CD8-positive, alpha-beta memory T cell (primary cell): ENCODE measurements at regions not wholly inside any gene's neighbourhood (a gene's known extent, or its start where the extent isn't known, plus 50 kb on each side); places are given as distances from the start of the nearest gene placed in this dataset.

ENCODE experiments used
- CTCF ChIA-PET: fragments of 350-600 bp; sonication (Branson Sonifier 250); formaldehyde crosslinking; loops from one replicate; lab custom pipeline; 2021; ENCODE audit warnings: antibody characterized with exemption; lab: Charles Lee
- POLR2A ChIA-PET: fragments of 350-600 bp; sonication (Branson Sonifier 250); formaldehyde crosslinking; loops from one replicate; lab custom pipeline; 2021; ENCODE audit warnings: antibody characterized with exemption; lab: Charles Lee
- DNase-seq, 5 donors: peaks; one replicate each; pipeline versions ENCODE4 v3.0.0 to v3.0.0-alpha.2; 2020 to 2022; ENCODE audit warnings: mixed read lengths in 1 of 5
- H3K27ac ChIP-seq: one replicate; pipeline ENCODE4 v1.7.0; 2013; ENCODE audit warnings: low read depth, mild to moderate bottlenecking, low read length, moderate library complexity
- H3K27me3 ChIP-seq: 2 replicates; pipeline ENCODE4 v1.7.0; 2013; ENCODE audit warnings: low read length, mild to moderate bottlenecking; ENCODE audit not compliant: insufficient read depth, poor library complexity, severe bottlenecking
- H3K36me3 ChIP-seq: 2 replicates; pipeline ENCODE4 v1.7.0; 2013; ENCODE audit warnings: mild to moderate bottlenecking, low read length, moderate library complexity; ENCODE audit not compliant: insufficient read depth
- H3K4me1 ChIP-seq: 2 replicates; pipeline ENCODE4 v1.7.0; 2013; ENCODE audit warnings: mild to moderate bottlenecking, low read length, moderate library complexity; ENCODE audit not compliant: insufficient read depth
- H3K4me3 ChIP-seq: 2 replicates; pipeline ENCODE4 v1.7.0; 2013; ENCODE audit warnings: mild to moderate bottlenecking, low read length
- H3K9me3 ChIP-seq: 2 replicates; pipeline ENCODE4 v1.7.0; 2013; ENCODE audit warnings: mild to moderate bottlenecking, low read length
- H3K27ac Mint-ChIP-seq, 8 donors: one replicate each; pipeline ENCODE4 v1.8.0; 2020 to 2021; ENCODE audit warnings: mixed read lengths in 8 of 8, mild to moderate bottlenecking in 6 of 8, inconsistent platforms in 3 of 8, moderate library complexity in 3 of 8
- H3K27me3 Mint-ChIP-seq, 2 donors: one replicate each; pipeline ENCODE4 v1.8.0; 2020 to 2021; ENCODE audit warnings: mixed read lengths in 2 of 2, mild to moderate bottlenecking in 1 of 2, moderate library complexity in 1 of 2
- H3K36me3 Mint-ChIP-seq, 3 donors: one replicate each; pipeline ENCODE4 v1.8.0; 2020 to 2021; ENCODE audit warnings: mixed read lengths in 3 of 3, inconsistent platforms in 1 of 3, mild to moderate bottlenecking in 1 of 3
- H3K4me1 Mint-ChIP-seq, 3 donors: one replicate each; pipeline ENCODE4 v1.8.0; 2020 to 2021; ENCODE audit warnings: mixed read lengths in 3 of 3, inconsistent platforms in 1 of 3, mild to moderate bottlenecking in 1 of 3
- H3K4me3 Mint-ChIP-seq, 7 donors: one replicate each; pipeline ENCODE4 v1.8.0; 2020 to 2021; ENCODE audit warnings: mixed read lengths in 7 of 7, mild to moderate bottlenecking in 6 of 7, moderate library complexity in 4 of 7, inconsistent platforms in 2 of 7
- H3K9me3 Mint-ChIP-seq, 5 donors: one replicate each; pipeline ENCODE4 v1.8.0; 2020 to 2022; ENCODE audit warnings: mixed read lengths in 5 of 5, mild to moderate bottlenecking in 3 of 5, moderate library complexity in 2 of 5, inconsistent platforms in 1 of 5

DNA sequence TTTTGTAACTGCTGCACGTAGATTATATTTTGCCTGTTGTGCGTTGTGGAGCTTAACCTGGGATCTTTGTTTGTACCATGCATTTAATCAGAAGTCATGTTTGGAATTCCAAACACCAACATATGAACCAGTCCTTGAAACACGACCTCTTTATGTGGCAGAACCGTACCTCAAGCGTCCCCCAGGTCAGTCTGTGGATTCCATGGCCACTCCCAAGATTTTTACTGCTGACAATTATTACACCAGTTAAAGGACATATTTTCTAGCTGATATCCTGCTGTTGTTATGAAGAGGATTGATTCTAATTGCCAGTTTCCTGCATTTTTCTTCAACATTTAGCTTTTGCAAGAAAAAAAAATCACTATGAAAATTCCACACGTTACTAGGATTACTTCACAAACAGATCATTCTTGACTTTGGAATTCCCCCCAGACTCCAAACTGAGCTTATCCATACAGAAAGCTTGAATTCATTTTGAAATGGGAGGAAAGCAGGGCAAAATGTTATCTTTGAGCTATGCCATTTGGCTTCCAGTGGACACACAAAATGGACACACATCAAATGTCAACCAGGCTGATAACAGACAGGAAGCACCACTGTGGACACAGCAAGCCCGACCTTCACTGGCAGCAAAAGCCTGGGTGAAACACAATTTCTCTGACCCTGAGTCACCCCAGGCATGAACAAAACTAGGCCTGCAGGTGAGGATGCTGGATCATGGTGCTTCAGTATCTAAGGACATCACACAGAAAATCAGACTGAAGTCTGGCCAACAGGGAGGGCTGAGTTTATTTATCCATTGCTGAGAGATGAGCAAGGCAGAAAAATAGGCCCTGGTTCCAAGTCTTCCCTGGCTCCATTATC, 542.9 kb upstream of the JAG1 start:
- H3K4me1 Mint-ChIP-seq, result no peaks in the 10 kb centered on the region
- ChIA-PET POLR2A (no interaction called here), CTCF (no interaction called here)

DNA sequence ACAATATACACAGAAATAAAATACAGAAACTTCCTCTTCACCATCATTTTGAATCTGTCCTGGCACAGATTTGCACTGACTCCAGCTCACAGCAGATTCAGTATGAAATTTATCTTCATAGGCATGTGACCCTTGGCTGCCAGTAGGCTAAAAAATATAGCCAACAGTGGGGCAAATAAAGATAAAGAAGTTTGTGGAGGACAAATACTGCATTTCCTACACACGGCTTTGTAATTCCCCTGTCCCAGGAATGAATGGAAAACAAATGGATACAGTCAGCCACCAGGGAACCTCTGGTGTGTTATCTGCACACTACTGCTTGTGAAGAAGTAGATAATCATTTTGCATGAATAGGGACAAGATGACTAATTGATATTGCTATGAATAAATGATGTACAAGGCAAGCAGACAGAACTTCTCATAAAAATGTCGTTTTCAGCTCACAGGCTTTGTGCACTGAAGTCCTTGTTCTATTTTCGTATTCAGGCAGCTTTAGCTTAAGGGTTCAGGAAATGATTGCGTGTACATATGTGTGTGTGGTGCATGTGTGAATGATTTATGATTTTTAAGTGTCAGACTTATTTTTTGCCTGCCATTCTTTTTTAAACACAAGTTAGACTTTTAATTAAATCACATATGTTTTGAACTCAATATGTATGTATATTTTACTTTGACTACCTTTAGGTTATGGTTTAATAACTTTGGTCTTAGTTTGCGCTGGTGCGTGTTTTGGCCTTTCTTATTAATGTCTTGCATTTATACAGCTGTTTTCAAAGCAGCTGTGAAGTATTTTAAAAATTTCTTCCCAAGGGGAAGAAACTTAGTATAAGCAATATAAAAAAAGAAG, 543.8 kb upstream of the JAG1 start:
- Histone ChIP-seq H3K4me1 (no peaks in the 10 kb centered on the region), H3K27ac (no peak overlapping the region), H3K4me3 (no peak overlapping the region), H3K27me3 (no peaks in the 10 kb centered on the region), H3K36me3 (no peaks in the 10 kb centered on the region), H3K9me3 (no peaks in the 10 kb centered on the region)
- DNase-seq, result no peak
- H3K27ac Mint-ChIP-seq, result no peak overlapping the region
- POLR2A ChIA-PET, result no interaction called here
- H3K4me3 Mint-ChIP-seq, result no peak overlapping the region
- H3K36me3 Mint-ChIP-seq, result no peaks in the 10 kb centered on the region
- H3K27me3 Mint-ChIP-seq, result peaks cover 0 to 3% of the 10 kb centered on the region in 2 donors
- CTCF ChIA-PET, result no interaction called here
- H3K9me3 Mint-ChIP-seq, result peaks cover 0 to 3% (median 0%) of the 10 kb centered on the region in 5 donors
- H3K4me1 Mint-ChIP-seq, result no peaks in the 10 kb centered on the region

More for the DNA sequence above, 542.9 kb upstream of the JAG1 start:
- H3K4me3 Mint-ChIP-seq, result no peak overlapping the region
- Histone ChIP-seq H3K27ac (no peak overlapping the region), H3K9me3 (no peaks in the 10 kb centered on the region), H3K27me3 (no peaks in the 10 kb centered on the region), H3K36me3 (no peaks in the 10 kb centered on the region), H3K4me1 (no peaks in the 10 kb centered on the region), H3K4me3 (no peak overlapping the region)
- peaks cover 0 to 3% (median 0%) of the 10 kb centered on the region in 5 donors for H3K9me3 Mint-ChIP-seq
- DNase-seq, result no peak
- H3K27me3 Mint-ChIP-seq, result peaks cover 0 to 1% of the 10 kb centered on the region in 2 donors
- H3K36me3 Mint-ChIP-seq, result no peaks in the 10 kb centered on the region
- H3K27ac Mint-ChIP-seq, result no peak overlapping the region

DNA sequence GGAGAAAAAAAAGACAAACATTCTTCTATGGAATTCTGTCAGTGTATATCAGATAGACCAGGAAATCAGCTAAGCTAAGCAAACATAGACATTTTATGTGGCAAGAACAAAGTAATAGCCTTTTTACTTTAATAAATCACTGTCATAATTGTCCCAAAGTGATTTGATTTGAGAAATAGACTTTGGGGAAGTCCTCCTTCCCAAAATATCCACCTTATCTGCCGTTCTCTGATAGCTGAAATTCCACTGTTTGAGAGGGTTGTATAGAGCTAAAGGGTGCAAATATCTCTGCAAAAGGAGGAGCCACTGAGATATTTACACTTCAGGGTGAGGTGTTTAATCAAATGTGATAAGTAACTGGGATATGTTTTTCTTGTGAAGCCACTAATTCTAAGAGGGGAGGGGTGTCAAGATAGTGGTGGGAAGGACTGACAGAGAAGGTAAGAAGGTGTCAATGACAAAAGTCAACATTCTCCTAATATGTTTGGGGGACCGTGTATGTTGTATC, 544.4 kb upstream of the JAG1 start:
- Mint-ChIP-seq H3K4me3 (no peak overlapping the region), H3K9me3 (peaks cover 0 to 3% (median 0%) of the 10 kb centered on the region in 5 donors), H3K36me3 (no peaks in the 10 kb centered on the region), H3K27ac (no peak overlapping the region), H3K27me3 (peaks cover 0 to 3% of the 10 kb centered on the region in 2 donors), H3K4me1 (no peaks in the 10 kb centered on the region)
- Histone ChIP-seq H3K36me3 (no peaks in the 10 kb centered on the region), H3K27me3 (no peaks in the 10 kb centered on the region), H3K4me1 (no peaks in the 10 kb centered on the region), H3K27ac (no peak overlapping the region), H3K4me3 (no peak overlapping the region), H3K9me3 (no peaks in the 10 kb centered on the region)
- DNase-seq, result no peak
- ChIA-PET CTCF (no interaction called here), POLR2A (no interaction called here)

DNA sequence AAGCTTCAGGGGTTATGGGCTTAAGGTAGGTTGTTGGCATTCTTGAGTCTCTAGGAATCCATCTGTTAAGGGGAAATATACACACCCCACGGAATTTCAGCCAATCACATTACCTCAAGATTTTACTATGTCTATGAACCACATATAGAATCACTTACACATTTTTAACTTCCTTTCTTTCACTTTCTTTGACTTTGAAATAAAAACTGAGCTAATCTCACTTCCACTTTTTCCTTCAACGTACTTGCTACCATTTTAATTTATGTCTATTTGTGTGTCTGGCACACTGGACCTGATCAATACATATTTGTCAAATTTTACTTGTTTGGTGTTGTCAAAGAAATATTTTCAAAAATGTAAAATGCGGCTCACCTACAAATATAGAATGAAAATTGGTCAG, 545.4 kb upstream of the JAG1 start:
- Histone ChIP-seq H3K4me3 (no peak overlapping the region), H3K4me1 (no peaks in the 10 kb centered on the region), H3K27ac (no peak overlapping the region), H3K27me3 (no peaks in the 10 kb centered on the region), H3K9me3 (no peaks in the 10 kb centered on the region), H3K36me3 (no peaks in the 10 kb centered on the region)
- Mint-ChIP-seq H3K27me3 (peaks cover 0 to 3% of the 10 kb centered on the region in 2 donors), H3K4me3 (no peak overlapping the region), H3K4me1 (no peaks in the 10 kb centered on the region), H3K27ac (no peak overlapping the region), H3K9me3 (peaks cover 0 to 3% (median 0%) of the 10 kb centered on the region in 5 donors), H3K36me3 (no peaks in the 10 kb centered on the region)
- POLR2A ChIA-PET, result no interaction called here
- no peak for DNase-seq
- CTCF ChIA-PET, result no interaction called here

DNA sequence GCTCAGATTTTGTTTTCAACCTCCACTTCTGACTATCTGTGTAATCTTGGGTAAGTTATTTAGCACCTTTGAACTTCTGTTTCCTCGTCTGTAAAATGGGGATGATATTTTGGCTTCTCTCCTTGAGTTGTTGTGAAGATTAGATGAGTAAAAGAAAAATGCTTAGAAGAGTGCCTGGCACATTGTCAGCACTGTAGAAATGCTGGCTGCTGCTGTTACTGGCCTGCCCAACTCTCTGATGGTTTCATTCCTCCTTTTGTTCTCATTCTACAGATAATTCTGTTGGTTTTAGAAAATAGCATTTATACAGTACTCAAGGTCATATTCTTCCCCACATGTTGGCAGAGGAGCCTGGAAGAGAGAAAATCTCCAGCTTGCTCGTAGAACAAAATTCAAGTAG, 547.2 kb upstream of the JAG1 start:
- Histone ChIP-seq H3K4me1 (no peaks in the 10 kb centered on the region), H3K36me3 (no peaks in the 10 kb centered on the region), H3K9me3 (no peaks in the 10 kb centered on the region), H3K27me3 (no peaks in the 10 kb centered on the region), H3K27ac (no peak overlapping the region), H3K4me3 (no peak overlapping the region)
- no peak overlapping the region for H3K27ac Mint-ChIP-seq
- ChIA-PET CTCF (no interaction called here), POLR2A (no interaction called here)
- no peaks in the 10 kb centered on the region for H3K36me3 Mint-ChIP-seq
- H3K4me1 Mint-ChIP-seq, result no peaks in the 10 kb centered on the region
- H3K27me3 Mint-ChIP-seq, result peaks cover 0 to 2% of the 10 kb centered on the region in 2 donors
- peaks cover 0 to 4% (median 3%) of the 10 kb centered on the region in 5 donors for H3K9me3 Mint-ChIP-seq
- DNase-seq, result no peak
- no peak overlapping the region for H3K4me3 Mint-ChIP-seq

DNA sequence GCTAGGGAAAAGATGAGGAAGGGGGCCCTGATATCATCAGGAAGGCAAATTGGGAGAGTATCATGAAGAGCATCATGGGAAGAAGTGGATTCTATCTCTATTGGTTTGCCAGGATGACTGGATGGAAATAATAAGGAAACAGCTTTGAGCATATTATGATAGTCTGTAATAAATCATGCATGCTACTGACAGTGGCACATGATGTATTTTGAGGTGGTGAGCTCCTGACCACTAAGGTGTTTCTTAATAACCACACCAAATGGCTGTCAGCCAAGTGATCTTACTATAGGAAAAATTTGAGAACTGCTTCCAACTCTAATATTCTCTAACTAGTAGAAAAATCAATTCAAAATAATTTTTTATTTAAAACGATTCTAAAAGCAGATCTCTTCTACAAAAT, 548.4 kb upstream of the JAG1 start:
- no peak overlapping the region for H3K27ac Mint-ChIP-seq
- H3K27me3 ChIP-seq, result no peaks in the 10 kb centered on the region
- H3K27me3 Mint-ChIP-seq, result peaks cover 0 to 2% of the 10 kb centered on the region in 2 donors
- CTCF ChIA-PET, result no interaction called here
- POLR2A ChIA-PET, result no interaction called here
- no peaks in the 10 kb centered on the region for H3K4me1 ChIP-seq
- no peak overlapping the region for H3K4me3 ChIP-seq
- H3K36me3 Mint-ChIP-seq, result no peaks in the 10 kb centered on the region
- peaks cover 0 to 6% (median 3%) of the 10 kb centered on the region in 5 donors for H3K9me3 Mint-ChIP-seq
- H3K27ac ChIP-seq, result no peak overlapping the region
- no peak overlapping the region for H3K4me3 Mint-ChIP-seq
- no peaks in the 10 kb centered on the region for H3K9me3 ChIP-seq
- no peak for DNase-seq
- no peaks in the 10 kb centered on the region for H3K36me3 ChIP-seq
- H3K4me1 Mint-ChIP-seq, result no peaks in the 10 kb centered on the region

DNA sequence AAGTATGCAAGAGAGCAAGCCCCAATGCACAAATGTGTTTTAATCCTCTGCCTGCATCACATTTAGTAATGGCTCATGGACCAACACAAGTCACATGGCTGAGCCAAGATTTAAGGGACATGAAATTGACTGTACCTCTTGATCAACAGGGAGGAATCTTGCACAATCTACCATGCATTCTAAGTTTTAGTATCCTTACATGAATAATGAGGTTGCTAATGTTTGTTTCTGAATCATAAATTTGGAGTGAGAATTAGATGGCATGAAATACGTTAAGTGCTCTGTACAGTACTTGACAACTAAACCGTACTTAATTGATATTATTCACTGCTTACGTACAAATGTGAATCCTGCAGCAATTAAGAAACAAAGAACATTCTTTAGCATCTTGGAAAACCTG, 553.8 kb upstream of the JAG1 start:
- POLR2A ChIA-PET, result no interaction called here
- CTCF ChIA-PET, result no interaction called here
- Mint-ChIP-seq H3K4me1 (no peaks in the 10 kb centered on the region), H3K36me3 (no peaks in the 10 kb centered on the region), H3K27me3 (no peaks in the 10 kb centered on the region), H3K27ac (no peak overlapping the region), H3K4me3 (no peak overlapping the region), H3K9me3 (peaks cover 0 to 4% (median 0%) of the 10 kb centered on the region in 5 donors)
- no peak overlapping the region for H3K4me3 ChIP-seq
- H3K4me1 ChIP-seq, result no peaks in the 10 kb centered on the region
- H3K9me3 ChIP-seq, result no peaks in the 10 kb centered on the region
- no peaks in the 10 kb centered on the region for H3K27me3 ChIP-seq
- H3K27ac ChIP-seq, result no peak overlapping the region
- DNase-seq, result no peak
- H3K36me3 ChIP-seq, result no peaks in the 10 kb centered on the region

DNA sequence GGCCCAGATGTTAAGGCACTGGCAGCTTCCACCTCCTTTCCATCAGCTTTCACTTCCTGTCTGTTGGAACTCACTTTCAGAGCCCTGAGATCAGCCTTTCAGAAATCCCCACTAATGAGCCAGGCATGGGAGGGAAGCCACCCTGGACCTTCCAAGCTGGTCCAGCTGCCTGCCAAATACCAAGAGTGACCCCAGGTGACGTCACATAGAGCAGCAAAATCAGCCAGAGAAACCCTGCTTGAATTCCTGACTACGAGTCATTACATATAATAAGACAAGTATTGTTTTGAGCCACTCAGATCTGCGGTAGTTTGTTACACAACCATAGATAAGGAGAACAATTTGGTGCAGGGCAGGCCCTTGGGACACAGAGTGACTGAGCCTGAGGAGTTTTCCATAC, 556.0 kb upstream of the JAG1 start:
- Mint-ChIP-seq H3K27ac (no peak overlapping the region), H3K9me3 (peaks cover 0 to 3% (median 0%) of the 10 kb centered on the region in 5 donors), H3K36me3 (no peaks in the 10 kb centered on the region), H3K4me1 (no peaks in the 10 kb centered on the region), H3K4me3 (no peak overlapping the region), H3K27me3 (no peaks in the 10 kb centered on the region)
- Histone ChIP-seq H3K4me1 (no peaks in the 10 kb centered on the region), H3K27ac (no peak overlapping the region), H3K4me3 (no peak overlapping the region), H3K36me3 (no peaks in the 10 kb centered on the region), H3K27me3 (no peaks in the 10 kb centered on the region), H3K9me3 (no peaks in the 10 kb centered on the region)
- no peak for DNase-seq
- CTCF ChIA-PET, result no interaction called here
- POLR2A ChIA-PET, result no interaction called here
